ENCODE measurements at regions not wholly inside any gene's neighbourhood (a gene's known extent, or its start where the extent isn't known, plus 50 kb on each side); places are given as distances from the start of the nearest gene placed in this dataset.
"Not testable (repeated sequence)": the region's sequence is repeated elsewhere in the genome, so short reads cannot be mapped to it uniquely, and the experiment has no call there.

GRCh38 chr15:96058103-96058851, 272.2 kb upstream of the NR2F2 start:
- DNase-seq, result no peak

GRCh38 chr15:96058852-96059103, 271.7 kb upstream of the NR2F2 start:
- not testable (repeated sequence) for DNase-seq

- not testable (repeated sequence) for DNase-seq
These were observed 269.9 kb upstream of the NR2F2 start for GRCh38 chr15:96060591-96060990.

GRCh38 chr15:96064351-96064756, 266.1 kb upstream of the NR2F2 start:
- DNase-seq, result no peak

- DNase-seq, result no peak
These were observed 264.4 kb upstream of the NR2F2 start for GRCh38 chr15:96066126-96066525.

- DNase-seq, result peak; percentile 41
These were observed 263.5 kb upstream of the NR2F2 start for GRCh38 chr15:96066852-96067495.

GRCh38 chr15:96067677-96068076, 262.8 kb upstream of the NR2F2 start:
- DNase-seq, result no peak

GRCh38 chr15:96068897-96069296, 261.6 kb upstream of the NR2F2 start:
- DNase-seq, result no peak

- DNase-seq, result no peak
These were observed 259.9 kb upstream of the NR2F2 start for GRCh38 chr15:96070636-96071035.

GRCh38 chr15:96072821-96073220, 257.7 kb upstream of the NR2F2 start:
- no peak for DNase-seq

- no peak for DNase-seq
These were observed 256.6 kb upstream of the NR2F2 start for GRCh38 chr15:96073908-96074307.

GRCh38 chr15:96075895-96076294, 254.6 kb upstream of the NR2F2 start:
- no peak for DNase-seq

GRCh38 chr15:96076350-96076749, 254.2 kb upstream of the NR2F2 start:
- no peak for DNase-seq

- no peak for DNase-seq
These were observed 251.5 kb upstream of the NR2F2 start for GRCh38 chr15:96079041-96079440.

GRCh38 chr15:96079882-96080281, 250.6 kb upstream of the NR2F2 start:
- DNase-seq, result no peak

GRCh38 chr15:96086164-96086563, 244.3 kb upstream of the NR2F2 start:
- DNase-seq, result no peak

- DNase-seq, result no peak
These were observed 243.2 kb upstream of the NR2F2 start for GRCh38 chr15:96087180-96087884.

GRCh38 chr15:96088650-96089049, 241.8 kb upstream of the NR2F2 start:
- no peak for DNase-seq

- DNase-seq, result no peak
These were observed 241.0 kb upstream of the NR2F2 start for GRCh38 chr15:96089405-96090058.

- DNase-seq, result no peak
These were observed 238.3 kb upstream of the NR2F2 start for GRCh38 chr15:96092186-96092585.

- DNase-seq, result no peak
These were observed 237.4 kb upstream of the NR2F2 start for GRCh38 chr15:96093063-96093462.

- no peak for DNase-seq
These were observed 232.8 kb upstream of the NR2F2 start for GRCh38 chr15:96097661-96098060.

- no peak for DNase-seq
These were observed 227.9 kb upstream of the NR2F2 start for GRCh38 chr15:96102631-96103030.

- DNase-seq, result no peak
These were observed 224.3 kb upstream of the NR2F2 start for GRCh38 chr15:96106181-96106580.

All from GF-D8 (cell line).